NT2/D1 (cell line): ENCODE measurements at regions not wholly inside any gene's neighbourhood (a gene's known extent, or its start where the extent isn't known, plus 50 kb on each side); places are given as distances from the start of the nearest gene placed in this dataset.

Experiments used
- DNase-seq: peaks from one replicate; pipeline ENCODE4 v3.0.0-alpha.2; 2011; ENCODE audit warnings: low read depth, low spot score
- H3K27me3 ChIP-seq: 2 replicates; pipeline ENCODE4 v1.6.0; 2011; ENCODE audit warnings: mild to moderate bottlenecking; ENCODE audit not compliant: insufficient read length, insufficient read depth
- H3K36me3 ChIP-seq: 2 replicates; pipeline ENCODE4 v1.6.1; 2011; ENCODE audit warnings: mild to moderate bottlenecking, low read length, mixed read lengths; ENCODE audit not compliant: insufficient read depth, insufficient read length
- H3K4me1 ChIP-seq: 2 replicates; pipeline ENCODE4 v1.5.1; 2011; ENCODE audit not compliant: insufficient read depth, insufficient read length
- H3K4me3 ChIP-seq: 2 replicates; pipeline ENCODE4 v1.5.1; 2011; ENCODE audit warnings: low read depth; ENCODE audit not compliant: insufficient read length
- H3K9ac ChIP-seq: 2 replicates; pipeline ENCODE4 v1.6.0; 2011; ENCODE audit warnings: low read depth; ENCODE audit not compliant: insufficient read length
- H3K9me3 ChIP-seq: 2 replicates; pipeline ENCODE4 v1.5.1; 2011; ENCODE audit warnings: mild to moderate bottlenecking, low read length; ENCODE audit not compliant: insufficient read depth
- SUZ12 ChIP-seq: IDR thresholded peaks from 2 replicates; pipeline ENCODE4 v1.6.1; 2011; ENCODE audit not compliant: insufficient read length, insufficient read depth; ENCODE audit errors: extremely low read depth
- YY1 ChIP-seq: IDR thresholded peaks from 2 replicates; pipeline ENCODE4 v1.6.1; 2011; ENCODE audit not compliant: insufficient read length, insufficient read depth
- ZNF274 ChIP-seq: IDR thresholded peaks from 2 replicates; pipeline ENCODE4 v1.6.1; 2011; ENCODE audit warnings: mild to moderate bottlenecking, low read depth, low read length

DNA sequence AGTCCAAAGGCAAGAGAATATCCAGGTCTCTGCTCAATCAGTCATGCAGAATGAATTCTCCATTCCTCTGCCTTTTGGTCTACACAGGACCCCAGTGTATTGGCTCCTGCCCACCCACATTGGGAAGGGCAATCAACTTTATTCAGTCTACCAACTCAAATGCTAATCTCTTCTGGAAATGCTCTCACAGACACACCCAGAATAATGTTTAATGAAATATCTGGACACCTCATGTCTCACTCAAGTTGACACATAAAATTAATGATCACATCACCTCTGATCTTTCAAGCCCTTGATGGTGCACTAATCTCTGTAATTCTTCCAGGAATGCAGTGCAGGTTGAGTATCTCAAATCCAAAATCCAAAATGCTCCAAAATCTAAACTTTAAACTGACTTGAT lies 315.6 kb downstream of the HRH4 start:
- no peak overlapping the region for H3K9ac ChIP-seq
- no peak overlapping the region for H3K4me3 ChIP-seq
- H3K4me1 ChIP-seq: no peaks in the 10 kb centered on the region
- no peaks in the 10 kb centered on the region for H3K36me3 ChIP-seq
- TF ChIP-seq SUZ12: no peak
- no peak for TF ChIP-seq YY1
- TF ChIP-seq ZNF274: no peak
- H3K9me3 ChIP-seq: no peaks in the 10 kb centered on the region
- DNase-seq: no peak
- no peaks in the 10 kb centered on the region for H3K27me3 ChIP-seq

DNA sequence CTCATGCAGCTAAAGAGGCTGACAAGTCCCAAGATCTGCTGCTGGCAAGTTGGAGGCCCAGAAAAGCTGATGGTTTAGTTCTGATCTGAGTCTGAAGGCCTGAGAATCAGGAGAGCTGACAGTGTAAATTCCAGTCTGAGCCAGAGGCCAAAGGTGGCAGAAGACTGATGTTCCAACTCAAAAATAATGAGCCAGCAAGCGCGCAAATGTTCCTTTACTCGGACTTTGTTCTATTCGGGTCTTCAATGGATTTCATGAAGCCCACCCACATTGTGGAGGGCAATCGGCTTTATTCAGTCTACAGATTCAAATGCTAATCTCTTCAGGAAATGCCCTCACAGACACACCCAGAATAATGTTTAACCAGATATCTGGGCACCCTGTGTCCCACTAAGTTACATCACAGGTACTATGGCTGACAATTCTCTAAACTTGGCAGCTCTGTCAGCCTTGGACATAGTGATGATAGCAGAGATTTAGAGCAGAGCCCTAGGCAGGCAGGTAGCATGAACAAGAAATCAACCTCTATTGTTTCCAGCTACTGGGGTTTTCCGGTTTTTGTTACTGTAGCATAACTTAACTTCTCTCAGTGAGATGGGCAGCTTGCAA lies 318.5 kb downstream of the HRH4 start:
- Histone ChIP-seq H3K36me3 (no peaks in the 10 kb centered on the region), H3K4me3 (no peak overlapping the region), H3K4me1 (no peaks in the 10 kb centered on the region), H3K27me3 (no peaks in the 10 kb centered on the region), H3K9me3 (no peaks in the 10 kb centered on the region), H3K9ac (no peak overlapping the region)
- TF ChIP-seq ZNF274 (no peak), SUZ12 (no peak), YY1 (no peak)
- DNase-seq: no peak

DNA sequence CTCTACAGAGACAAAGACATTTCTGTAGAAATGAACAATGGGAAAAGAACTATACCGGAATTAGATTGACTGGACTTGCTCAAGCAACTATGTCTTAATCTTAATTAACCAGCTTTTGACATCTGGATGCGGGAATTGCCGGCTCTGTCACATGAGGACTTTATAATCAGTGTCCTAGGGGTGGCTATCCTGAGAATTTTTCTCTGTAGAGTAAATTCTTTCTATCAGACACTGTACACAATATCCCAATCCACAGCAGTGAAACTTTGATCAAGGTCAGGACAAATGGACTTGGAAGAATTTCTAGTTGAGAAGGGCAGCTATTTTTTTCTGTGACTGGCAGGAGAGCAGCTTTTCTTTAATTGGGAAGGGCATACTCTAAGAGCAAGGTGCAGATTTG lies 322.1 kb downstream of the HRH4 start:
- no peak for DNase-seq

DNA sequence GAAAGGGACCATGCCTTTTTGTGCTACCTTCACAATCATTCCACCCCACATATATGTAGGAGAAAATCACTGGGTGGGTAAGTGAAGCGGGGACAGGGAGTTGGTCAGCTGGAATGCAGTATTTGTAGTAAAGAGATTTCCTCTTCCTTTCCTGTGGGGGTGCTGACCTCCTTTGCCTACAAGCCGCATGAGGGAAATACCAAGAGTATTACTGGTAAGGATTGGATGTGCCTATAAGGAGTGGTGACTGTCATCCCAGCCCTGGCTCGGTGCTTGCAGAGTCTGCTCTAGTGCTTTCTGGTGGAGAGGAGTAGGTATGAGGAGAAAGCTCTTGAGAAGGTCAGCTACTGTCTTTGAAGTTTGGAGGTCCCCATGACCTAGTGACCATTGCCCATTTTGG lies 324.6 kb downstream of the HRH4 start:
- DNase-seq: no peak

More for the DNA sequence above, 322.1 kb downstream of the HRH4 start:
- Histone ChIP-seq H3K4me1 (no peaks in the 10 kb centered on the region), H3K27me3 (no peaks in the 10 kb centered on the region), H3K9ac (no peak overlapping the region), H3K9me3 (0 out of 2 replicates have a peak, but pooled peaks cover under 1% of the 10 kb centered on the region), H3K4me3 (no peak overlapping the region), H3K36me3 (no peaks in the 10 kb centered on the region)
- TF ChIP-seq YY1 (no peak), SUZ12 (no peak), ZNF274 (no peak)

DNA sequence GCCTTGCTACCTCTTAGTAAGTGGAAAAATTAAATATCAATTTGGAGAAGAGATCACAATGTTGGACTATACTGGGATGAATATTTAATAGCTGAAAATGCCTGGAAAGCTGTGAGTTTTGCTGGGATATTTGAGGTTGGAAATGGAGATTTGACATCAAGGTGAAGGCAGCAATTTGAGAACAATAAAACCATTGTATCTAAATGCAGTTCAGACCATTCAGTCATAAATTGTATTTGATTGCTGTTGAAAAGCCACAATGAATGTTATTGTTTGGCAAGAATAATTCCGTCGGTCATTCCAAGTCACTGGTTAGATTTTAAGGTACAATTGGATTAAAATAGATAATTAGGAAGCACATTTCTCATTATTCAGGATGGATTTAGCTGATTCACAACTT lies 325.6 kb downstream of the HRH4 start:
- Histone ChIP-seq H3K27me3 (no peaks in the 10 kb centered on the region), H3K4me3 (no peak overlapping the region), H3K36me3 (no peaks in the 10 kb centered on the region), H3K4me1 (no peaks in the 10 kb centered on the region), H3K9ac (no peak overlapping the region), H3K9me3 (peaks cover 5% of the 10 kb centered on the region; the same call in 1 of the 2 replicates)
- DNase-seq: no peak
- no peak for TF ChIP-seq ZNF274
- no peak for TF ChIP-seq SUZ12
- no peak for TF ChIP-seq YY1

More for the DNA sequence above, 324.6 kb downstream of the HRH4 start:
- H3K36me3 ChIP-seq: no peaks in the 10 kb centered on the region
- no peaks in the 10 kb centered on the region for H3K4me1 ChIP-seq
- no peak overlapping the region for H3K4me3 ChIP-seq
- no peaks in the 10 kb centered on the region for H3K27me3 ChIP-seq
- peaks cover 5% of the 10 kb centered on the region; the same call in 1 of the 2 replicates for H3K9me3 ChIP-seq
- no peak for TF ChIP-seq SUZ12
- H3K9ac ChIP-seq: no peak overlapping the region

DNA sequence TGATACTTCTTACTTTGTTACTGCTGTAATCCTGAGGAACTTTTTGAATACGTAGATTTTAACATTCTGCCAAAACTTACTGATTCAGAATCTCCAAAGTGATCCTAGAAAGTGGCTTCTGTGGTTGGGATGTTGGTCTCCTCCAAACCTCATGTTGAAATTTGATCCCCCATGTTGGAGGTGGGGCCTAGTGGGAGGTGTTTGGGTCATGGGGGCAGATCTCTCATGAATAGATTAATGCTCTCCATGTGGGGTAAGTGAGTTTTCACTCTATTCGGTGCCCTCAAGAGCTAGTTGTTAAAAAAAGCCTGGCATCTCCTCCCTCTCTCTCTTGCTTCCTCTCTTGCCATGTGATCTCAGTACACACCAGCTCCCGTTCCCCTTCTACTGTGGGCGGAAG lies 329.9 kb downstream of the HRH4 start:
- peaks cover 3% of the 10 kb centered on the region for H3K4me1 ChIP-seq
- no peaks in the 10 kb centered on the region for H3K27me3 ChIP-seq
- peaks cover 5% of the 10 kb centered on the region; the same call in 1 of the 2 replicates for H3K9me3 ChIP-seq

DNA sequence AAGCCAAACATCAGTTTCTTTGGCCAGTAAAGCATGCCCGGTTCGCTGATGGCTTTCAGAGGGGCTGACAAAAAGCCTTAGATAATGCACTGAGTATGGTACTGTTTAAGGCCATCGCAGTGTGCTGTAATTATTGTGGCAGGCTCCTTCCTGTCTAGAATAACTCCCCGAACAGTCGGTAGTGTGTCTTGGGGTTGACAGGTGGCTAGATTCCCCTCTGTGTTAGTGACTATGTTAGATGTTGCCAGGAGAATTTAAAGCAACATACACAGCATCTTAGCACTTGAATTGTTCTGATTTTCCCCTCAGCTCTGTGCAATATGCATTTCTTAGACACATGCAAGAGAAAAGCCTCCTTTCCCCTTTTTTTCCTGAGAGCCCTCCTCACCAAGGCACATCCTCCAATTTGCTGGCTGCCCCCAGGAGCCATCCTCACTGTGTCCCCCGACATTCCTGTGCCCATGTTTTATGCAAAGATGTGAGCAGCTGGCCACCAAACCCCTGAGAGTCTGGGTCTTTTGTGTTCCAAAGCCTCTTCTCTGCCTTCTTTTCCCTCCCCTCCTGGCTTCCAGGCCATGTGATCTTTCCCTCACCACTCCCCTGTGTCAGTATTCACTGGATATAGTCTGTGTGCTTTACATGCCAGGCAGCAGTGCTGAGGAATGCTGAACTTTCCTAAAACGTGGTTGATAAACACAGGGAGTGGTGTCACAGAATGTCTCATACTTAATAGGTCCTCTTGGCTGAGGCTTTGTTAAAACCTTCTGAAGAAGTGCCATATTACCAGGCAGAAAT lies 331.5 kb downstream of the HRH4 start:
- H3K9me3 ChIP-seq: peaks cover 5% of the 10 kb centered on the region; the same call in 1 of the 2 replicates
- H3K27me3 ChIP-seq: no peaks in the 10 kb centered on the region
- DNase-seq: no peak
- H3K4me3 ChIP-seq: no peak overlapping the region
- no peak overlapping the region for H3K9ac ChIP-seq
- no peaks in the 10 kb centered on the region for H3K36me3 ChIP-seq
- H3K4me1 ChIP-seq: peaks cover 3% of the 10 kb centered on the region
- TF ChIP-seq ZNF274: no peak

More for the DNA sequence above, 329.9 kb downstream of the HRH4 start:
- no peak for DNase-seq
- Histone ChIP-seq H3K4me3 (no peak overlapping the region), H3K36me3 (no peaks in the 10 kb centered on the region), H3K9ac (no peak overlapping the region)
- no peak for TF ChIP-seq ZNF274
- no peak for TF ChIP-seq SUZ12
- TF ChIP-seq YY1: no peak
